Smooth muscle cell (in vitro differentiated cells): ENCODE measurements at regions not wholly inside any gene's neighbourhood (a gene's known extent, or its start where the extent isn't known, plus 50 kb on each side); places are given as distances from the start of the nearest gene placed in this dataset.

ENCODE experiments used
- DNase-seq: peaks from one replicate; lab custom pipeline; 2025; ENCODE audit not compliant: unreplicated experiment; lab: John Stamatoyannopoulos, UW
- H2AFZ ChIP-seq: fragments of 200-600 bp; sonication (generic); 2 replicates; pipeline ENCODE4 v1.6.0; 2016; ENCODE audit warnings: antibody characterized with exemption, low read depth, mild to moderate bottlenecking
- H3F3A ChIP-seq: fragments of 200-600 bp; sonication (generic); 2 replicates; pipeline ENCODE4 v1.6.0; 2017; ENCODE audit warnings: antibody characterized with exemption, low read depth
- H3K27ac ChIP-seq: fragments of 200-600 bp; sonication (generic); 2 replicates; pipeline ENCODE4 v1.5.1; 2016; ENCODE audit warnings: low read depth, mild to moderate bottlenecking
- H3K27me3 ChIP-seq: fragments of 200-600 bp; sonication (generic); 2 replicates; pipeline ENCODE4 v1.6.1; 2016; ENCODE audit warnings: low read depth, mild to moderate bottlenecking
- H3K36me3 ChIP-seq: fragments of 200-600 bp; sonication (generic); 2 replicates; pipeline ENCODE4 v1.5.1; 2016; ENCODE audit warnings: low read depth
- H3K4me1 ChIP-seq: fragments of 200-600 bp; sonication (generic); 2 replicates; pipeline ENCODE4 v1.5.1; 2016; ENCODE audit warnings: low read depth
- H3K4me2 ChIP-seq: fragments of 200-600 bp; sonication (generic); 2 replicates; pipeline ENCODE4 v1.6.0; 2016; ENCODE audit warnings: mild to moderate bottlenecking
- H3K4me3 ChIP-seq: fragments of 200-600 bp; sonication (generic); 2 replicates; pipeline ENCODE4 v1.5.1; 2016; ENCODE audit warnings: mild to moderate bottlenecking
- H3K79me2 ChIP-seq: fragments of 200-600 bp; sonication (generic); 2 replicates; pipeline ENCODE4 v1.6.0; 2016; ENCODE audit warnings: low read depth, mild to moderate bottlenecking
- H3K9ac ChIP-seq: fragments of 200-600 bp; sonication (generic); 2 replicates; pipeline ENCODE4 v1.6.0; 2016; ENCODE audit warnings: low read depth
- H3K9me3 ChIP-seq: fragments of 200-600 bp; sonication (generic); replicated peaks from 2 replicates; pipeline ENCODE4 v1.5.1; 2016; ENCODE audit warnings: low read depth
- H4K20me1 ChIP-seq: fragments of 200-600 bp; sonication (generic); 2 replicates; pipeline ENCODE4 v1.6.0; 2016; ENCODE audit warnings: low read depth
- WGBS: methylation state at CpG from one replicate; pipeline ENCODE4 v1.1.7; 2016; ENCODE audit warnings: low lambda C conversion rate; 5-methylcytosine and 5-hydroxymethylcytosine counted together
- TF ChIP-seq, protein P1 (sequence below): fragments of 200-600 bp; sonication (generic); IDR thresholded peaks from 2 replicates; pipeline ENCODE4 v1.5.1; 2017; ENCODE audit warnings: borderline replicate concordance, mild to moderate bottlenecking, antibody characterized with exemption; ENCODE audit not compliant: insufficient read depth, poor library complexity, severe bottlenecking

DNA sequence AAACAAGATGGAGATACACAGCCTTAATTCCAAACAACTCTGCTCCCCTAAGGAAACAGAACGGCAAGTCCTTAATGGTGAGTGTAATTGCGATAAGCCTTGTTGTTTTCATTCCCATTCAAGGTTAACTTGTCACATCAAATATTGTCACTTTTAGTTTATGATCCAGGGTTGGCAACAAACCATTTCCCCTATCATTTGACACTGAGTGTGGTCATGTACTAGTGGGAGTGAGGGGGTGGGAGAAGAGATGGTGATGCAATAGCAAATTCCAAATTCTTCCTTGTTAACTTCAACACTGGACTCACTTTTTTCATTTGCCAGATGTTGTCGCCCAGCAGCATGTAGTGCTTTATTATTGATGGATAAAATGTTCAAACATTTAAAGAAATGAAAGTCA, 140.4 kb downstream of the ZNF326 start:
- H3K4me2 ChIP-seq = no peak overlapping the region
- H3K9ac ChIP-seq = no peak overlapping the region
- TF ChIP-seq, protein P1, sequence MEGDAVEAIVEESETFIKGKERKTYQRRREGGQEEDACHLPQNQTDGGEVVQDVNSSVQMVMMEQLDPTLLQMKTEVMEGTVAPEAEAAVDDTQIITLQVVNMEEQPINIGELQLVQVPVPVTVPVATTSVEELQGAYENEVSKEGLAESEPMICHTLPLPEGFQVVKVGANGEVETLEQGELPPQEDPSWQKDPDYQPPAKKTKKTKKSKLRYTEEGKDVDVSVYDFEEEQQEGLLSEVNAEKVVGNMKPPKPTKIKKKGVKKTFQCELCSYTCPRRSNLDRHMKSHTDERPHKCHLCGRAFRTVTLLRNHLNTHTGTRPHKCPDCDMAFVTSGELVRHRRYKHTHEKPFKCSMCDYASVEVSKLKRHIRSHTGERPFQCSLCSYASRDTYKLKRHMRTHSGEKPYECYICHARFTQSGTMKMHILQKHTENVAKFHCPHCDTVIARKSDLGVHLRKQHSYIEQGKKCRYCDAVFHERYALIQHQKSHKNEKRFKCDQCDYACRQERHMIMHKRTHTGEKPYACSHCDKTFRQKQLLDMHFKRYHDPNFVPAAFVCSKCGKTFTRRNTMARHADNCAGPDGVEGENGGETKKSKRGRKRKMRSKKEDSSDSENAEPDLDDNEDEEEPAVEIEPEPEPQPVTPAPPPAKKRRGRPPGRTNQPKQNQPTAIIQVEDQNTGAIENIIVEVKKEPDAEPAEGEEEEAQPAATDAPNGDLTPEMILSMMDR = no peak
- H4K20me1 ChIP-seq = no peaks in the 10 kb centered on the region
- no peak overlapping the region for H3K4me3 ChIP-seq
- no peaks in the 10 kb centered on the region for H3F3A ChIP-seq
- H3K27ac ChIP-seq = no peak overlapping the region
- WGBS = 80% methylated on average over 3 of the region's 3 CpGs
- H3K4me1 ChIP-seq = no peaks in the 10 kb centered on the region
- DNase-seq = no peak
- peaks cover 24% of the 10 kb centered on the region for H3K27me3 ChIP-seq
- H3K79me2 ChIP-seq = no peaks in the 10 kb centered on the region
- H3K9me3 ChIP-seq = no peaks in the 10 kb centered on the region
- H3K36me3 ChIP-seq = no peaks in the 10 kb centered on the region
- no peak overlapping the region for H2AFZ ChIP-seq

DNA sequence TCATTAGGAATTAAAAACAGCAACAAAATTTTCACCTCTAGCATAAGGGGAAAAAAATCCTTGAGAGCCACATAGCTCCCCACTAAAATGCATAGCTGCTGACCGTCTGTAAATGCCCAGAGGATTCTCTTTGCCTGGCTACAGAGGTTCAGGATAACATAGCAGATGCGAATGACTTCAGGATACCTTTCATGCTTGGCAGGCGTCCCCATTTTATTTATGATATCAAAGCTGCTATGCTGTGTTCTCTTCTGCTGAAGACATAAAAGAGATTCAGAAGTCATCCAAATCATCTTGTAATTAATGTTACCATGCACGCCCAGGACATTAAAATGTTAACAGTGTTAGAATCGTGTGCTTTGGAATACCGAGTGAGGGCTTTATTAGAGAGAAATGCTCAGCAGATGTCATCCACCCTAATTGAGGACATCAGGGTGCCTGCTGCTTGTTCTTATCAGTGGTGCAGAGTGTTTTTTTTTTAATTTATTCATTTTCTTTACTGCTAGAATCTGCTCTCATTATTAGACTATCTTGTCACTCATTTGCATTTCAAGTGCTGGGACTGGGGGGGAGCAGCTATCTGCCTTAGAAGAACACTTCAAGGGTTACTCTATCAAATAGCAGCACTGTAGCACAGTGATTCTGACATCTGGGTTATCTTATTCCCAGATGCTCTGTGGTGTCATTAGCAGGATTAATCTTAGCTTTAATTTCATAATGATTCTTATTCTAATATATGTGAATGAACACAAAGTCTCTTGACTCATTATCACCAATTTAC, 139.5 kb downstream of the ZNF326 start:
- Histone ChIP-seq H3F3A (no peaks in the 10 kb centered on the region), H3K4me1 (no peaks in the 10 kb centered on the region), H3K4me2 (no peak overlapping the region), H2AFZ (no peak overlapping the region), H4K20me1 (no peaks in the 10 kb centered on the region), H3K9ac (no peak overlapping the region), H3K27me3 (peaks cover 31% of the 10 kb centered on the region), H3K79me2 (no peaks in the 10 kb centered on the region), H3K9me3 (no peaks in the 10 kb centered on the region), H3K36me3 (no peaks in the 10 kb centered on the region), H3K4me3 (no peak overlapping the region), H3K27ac (no peak overlapping the region)
- DNase-seq = no peak
- TF ChIP-seq, protein P1 = no peak
- 80% methylated on average over 6 of the region's 6 CpGs for WGBS

DNA sequence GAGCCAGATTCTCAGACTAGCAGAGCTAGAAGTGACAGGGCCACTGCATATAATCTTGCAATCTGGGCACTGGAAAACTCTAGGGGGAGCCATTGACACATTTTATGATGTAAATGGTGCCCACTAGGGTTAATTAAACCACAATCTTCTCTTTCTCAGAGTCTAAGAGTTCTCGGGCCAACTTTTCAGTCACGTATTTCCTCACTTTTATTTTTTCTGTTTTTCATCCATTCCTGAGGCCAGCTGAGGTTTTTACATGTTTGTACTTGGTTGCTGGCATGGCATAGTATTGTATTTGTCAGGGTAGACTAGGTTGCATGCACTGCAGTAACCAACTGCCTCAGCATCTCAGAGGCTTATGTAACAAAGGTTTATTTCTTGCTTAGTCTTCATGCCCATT, 138.2 kb downstream of the ZNF326 start:
- DNase-seq = no peak
- H3K4me1 ChIP-seq = no peaks in the 10 kb centered on the region
- H3K4me2 ChIP-seq = no peak overlapping the region
- no peak overlapping the region for H2AFZ ChIP-seq
- H3K9me3 ChIP-seq = no peaks in the 10 kb centered on the region
- TF ChIP-seq, protein P1 = peak; percentile 55
- no peak overlapping the region for H3K4me3 ChIP-seq
- H3K9ac ChIP-seq = no peak overlapping the region
- WGBS = 30% methylated on average over 2 of the region's 2 CpGs
- H3K79me2 ChIP-seq = no peaks in the 10 kb centered on the region
- no peaks in the 10 kb centered on the region for H3F3A ChIP-seq
- H3K36me3 ChIP-seq = no peaks in the 10 kb centered on the region
- H4K20me1 ChIP-seq = no peaks in the 10 kb centered on the region
- H3K27ac ChIP-seq = no peak overlapping the region
- peaks cover 37% of the 10 kb centered on the region for H3K27me3 ChIP-seq

DNA sequence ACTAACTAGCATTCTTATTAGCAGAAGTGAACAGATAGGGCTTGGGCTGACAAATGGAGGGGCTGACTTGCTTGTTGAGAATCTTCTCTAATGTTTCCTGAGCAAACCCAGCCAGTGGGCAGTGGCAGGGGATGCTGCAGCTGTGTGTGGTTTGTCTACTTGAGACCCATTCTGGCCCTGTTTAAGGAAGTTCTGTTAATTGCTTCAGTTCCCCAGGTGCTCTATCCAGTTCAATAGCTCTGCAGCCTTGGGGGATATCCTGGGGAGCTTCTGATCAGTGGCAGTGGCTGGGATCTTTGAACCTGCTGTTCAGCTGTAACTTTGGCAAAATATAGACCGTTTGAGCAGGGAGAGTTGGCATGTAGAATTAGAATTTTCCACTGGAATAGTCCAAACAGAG, 137.4 kb downstream of the ZNF326 start:
- Histone ChIP-seq H3K79me2 (no peaks in the 10 kb centered on the region), H3K27ac (no peak overlapping the region), H3K4me3 (no peak overlapping the region), H4K20me1 (no peaks in the 10 kb centered on the region), H3K4me2 (no peak overlapping the region), H3F3A (no peaks in the 10 kb centered on the region), H3K9ac (no peak overlapping the region), H3K4me1 (no peaks in the 10 kb centered on the region), H2AFZ (no peak overlapping the region), H3K27me3 (peaks cover 43% of the 10 kb centered on the region), H3K9me3 (no peaks in the 10 kb centered on the region), H3K36me3 (no peaks in the 10 kb centered on the region)
- WGBS = 64% methylated on average over 1 of the region's 1 CpG
- DNase-seq = no peak
- TF ChIP-seq, protein P1 = no peak
